MM.1S (cell line): ENCODE measurements at regions not wholly inside any gene's neighbourhood (a gene's known extent, or its start where the extent isn't known, plus 50 kb on each side); places are given as distances from the start of the nearest gene placed in this dataset.

Experiments used
- CTCF ChIP-seq: fragments of 300-600 bp; sonication (generic); IDR thresholded peaks from 2 replicates; pipeline ENCODE4 v1.5.1; 2016; ENCODE audit warnings: antibody characterized with exemption, low read length, mixed read lengths
- EZH2 ChIP-seq: fragments of 300-600 bp; sonication (generic); optimal IDR thresholded peaks from 2 replicates; pipeline ENCODE3; 2017; ENCODE audit warnings: low read depth, mild to moderate bottlenecking, antibody characterized with exemption, low read length, mixed read lengths

DNA sequence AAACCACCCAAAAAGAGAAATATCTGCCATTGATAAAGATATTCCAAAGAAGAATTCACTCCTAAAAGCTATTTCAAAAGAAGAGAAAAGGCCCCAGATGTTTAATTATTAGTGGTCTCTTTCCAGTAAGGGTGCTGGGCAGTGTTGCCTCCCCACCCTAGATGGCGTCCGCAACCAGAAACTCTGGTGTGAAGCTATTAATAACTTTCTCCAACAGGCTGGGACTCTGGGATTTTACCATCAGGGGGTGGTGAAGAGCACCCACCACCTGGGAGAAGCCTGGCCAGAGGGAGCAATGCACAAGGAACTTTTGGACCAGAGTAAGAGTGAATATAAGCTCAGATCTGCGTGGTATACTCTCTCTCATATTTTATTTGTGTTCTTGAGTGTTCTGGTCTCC lies 115.4 kb upstream of the TIAM1 start:
- TF ChIP-seq CTCF (no peak), EZH2 (no peak)
